ENCODE measurements at regions not wholly inside any gene's neighbourhood (a gene's known extent, or its start where the extent isn't known, plus 50 kb on each side); places are given as distances from the start of the nearest gene placed in this dataset.

GRCh38 chr14:101689039-101689501 is 72.4 kb upstream of the PPP2R5C start:
- no peak for TF ChIP-seq CTCF (conservative IDR thresholded peaks at IDR 0.05 in 1 of 2, IDR thresholded peaks at IDR 0.05 in 1 of 2; ENCODE audit: extremely low read depth in 1 of 2, insufficient read depth in 1 of 2, low read depth in 1 of 2, low read length in 2 of 2)
- TF ChIP-seq EZH2 (IDR thresholded peaks at IDR 0.05; ENCODE audit: borderline replicate concordance, low read length), result no peak
